Hematopoietic multipotent progenitor cell treated with erythropoietin and hydrocortisone succinate and interleukin-3 and kit ligand, for 4 days (in vitro differentiated cells): ENCODE measurements at regions not wholly inside any gene's neighbourhood (a gene's known extent, or its start where the extent isn't known, plus 50 kb on each side); places are given as distances from the start of the nearest gene placed in this dataset.

Source experiments
- DNase-seq: peaks from one replicate; pipeline ENCODE4 v3.0.0-alpha.2; 2015

- DNase-seq = no peak
These were observed 53.4 kb upstream of the PRKACB start for GRCh38 chr1:84090447-84091245.

- DNase-seq = peak; percentile 15
These were observed 54.2 kb upstream of the PRKACB start for GRCh38 chr1:84089867-84090266.

- DNase-seq = peak; percentile 38
These were observed 54.6 kb upstream of the PRKACB start for GRCh38 chr1:84089465-84089864.

GRCh38 chr1:84086616-84087015, 57.5 kb upstream of the PRKACB start:
- DNase-seq = no peak

GRCh38 chr1:84086189-84086588, 57.9 kb upstream of the PRKACB start:
- DNase-seq = no peak

- DNase-seq = no peak
These were observed 60.8 kb upstream of the PRKACB start for GRCh38 chr1:84083307-84083706.

GRCh38 chr1:84078842-84079202, 65.2 kb upstream of the PRKACB start:
- DNase-seq = no peak

GRCh38 chr1:84078108-84078841, 65.8 kb upstream of the PRKACB start:
- DNase-seq = peak; percentile 53

- DNase-seq = peak; percentile 92
These were observed 66.5 kb upstream of the PRKACB start for GRCh38 chr1:84077476-84078107.

- DNase-seq = no peak
These were observed 70.8 kb upstream of the PRKACB start for GRCh38 chr1:84073266-84073665.

- peak; percentile 47 for DNase-seq
These were observed 70.4 kb upstream of the TTLL7 start for GRCh38 chr1:84069236-84069845.

- DNase-seq = no peak
These were observed 63.6 kb upstream of the TTLL7 start for GRCh38 chr1:84062496-84062895.

- DNase-seq = no peak
These were observed 62.4 kb upstream of the TTLL7 start for GRCh38 chr1:84061336-84061735.

- DNase-seq = no peak
These were observed 61.8 kb upstream of the TTLL7 start for GRCh38 chr1:84060781-84061180.

- no peak for DNase-seq
These were observed 49.9 kb upstream of the TTLL7 start for GRCh38 chr1:84048820-84049219.
